AG10803 (cell line): ENCODE measurements at regions not wholly inside any gene's neighbourhood (a gene's known extent, or its start where the extent isn't known, plus 50 kb on each side); places are given as distances from the start of the nearest gene placed in this dataset.
"Not testable (repeated sequence)": the region's sequence is repeated elsewhere in the genome, so short reads cannot be mapped to it uniquely, and the experiment has no call there.

ENCODE experiments used
- DNase-seq: peaks from one replicate; pipeline ENCODE4 v3.0.0; 2010; ENCODE audit warnings: low read depth
- H3K4me3 ChIP-seq: 2 replicates; pipeline ENCODE4 v1.5.1; 2011; ENCODE audit warnings: mild to moderate bottlenecking, low read length, control low read depth
- TF ChIP-seq, protein P1 (sequence below): conservative IDR thresholded peaks from 2 replicates; pipeline ENCODE4 v1.5.1; 2011; ENCODE audit warnings: mild to moderate bottlenecking, low read length, control low read depth, inconsistent platforms

DNA sequence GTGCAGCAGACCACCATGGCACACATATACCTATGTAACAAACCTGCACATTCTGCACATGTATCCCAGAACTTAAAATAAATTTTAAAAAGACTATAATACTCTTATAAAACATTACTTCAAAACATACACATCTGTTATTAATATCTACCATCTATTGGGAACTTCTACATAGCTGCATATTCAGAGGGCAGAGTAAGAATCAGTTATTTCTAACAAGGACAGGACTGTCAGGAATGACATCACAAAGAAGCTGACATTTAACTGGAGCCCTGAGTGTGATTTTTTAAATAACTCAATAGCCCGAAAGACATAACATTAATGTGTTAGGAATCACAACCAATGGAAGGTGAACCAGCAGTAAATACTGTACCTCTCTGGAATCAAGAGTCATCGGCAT is 276.7 kb upstream of the ECI2 start:
- no peak overlapping the region for H3K4me3 ChIP-seq
- DNase-seq = peak; percentile 30
- TF ChIP-seq, protein P1, sequence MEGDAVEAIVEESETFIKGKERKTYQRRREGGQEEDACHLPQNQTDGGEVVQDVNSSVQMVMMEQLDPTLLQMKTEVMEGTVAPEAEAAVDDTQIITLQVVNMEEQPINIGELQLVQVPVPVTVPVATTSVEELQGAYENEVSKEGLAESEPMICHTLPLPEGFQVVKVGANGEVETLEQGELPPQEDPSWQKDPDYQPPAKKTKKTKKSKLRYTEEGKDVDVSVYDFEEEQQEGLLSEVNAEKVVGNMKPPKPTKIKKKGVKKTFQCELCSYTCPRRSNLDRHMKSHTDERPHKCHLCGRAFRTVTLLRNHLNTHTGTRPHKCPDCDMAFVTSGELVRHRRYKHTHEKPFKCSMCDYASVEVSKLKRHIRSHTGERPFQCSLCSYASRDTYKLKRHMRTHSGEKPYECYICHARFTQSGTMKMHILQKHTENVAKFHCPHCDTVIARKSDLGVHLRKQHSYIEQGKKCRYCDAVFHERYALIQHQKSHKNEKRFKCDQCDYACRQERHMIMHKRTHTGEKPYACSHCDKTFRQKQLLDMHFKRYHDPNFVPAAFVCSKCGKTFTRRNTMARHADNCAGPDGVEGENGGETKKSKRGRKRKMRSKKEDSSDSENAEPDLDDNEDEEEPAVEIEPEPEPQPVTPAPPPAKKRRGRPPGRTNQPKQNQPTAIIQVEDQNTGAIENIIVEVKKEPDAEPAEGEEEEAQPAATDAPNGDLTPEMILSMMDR = no peak

DNA sequence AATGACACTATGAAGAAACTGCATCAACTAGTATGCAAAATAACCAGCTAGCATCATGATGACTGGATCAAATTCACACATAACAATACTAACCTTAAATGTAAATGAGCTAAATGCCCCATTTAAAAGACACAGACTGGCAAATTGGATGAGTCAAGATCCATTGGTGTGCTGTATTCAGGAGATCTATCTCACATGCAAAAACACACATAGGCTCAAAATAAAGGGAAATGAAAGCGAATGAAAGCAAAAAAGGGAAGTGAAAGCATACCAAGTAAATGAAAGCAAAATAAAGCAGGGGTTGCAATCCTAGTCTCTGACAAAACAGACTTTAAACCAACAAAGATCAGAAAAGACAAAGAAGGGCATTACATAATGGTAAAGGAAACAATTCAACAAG is 272.3 kb upstream of the ECI2 start:
- not testable (repeated sequence) for DNase-seq, H3K4me3 ChIP-seq

DNA sequence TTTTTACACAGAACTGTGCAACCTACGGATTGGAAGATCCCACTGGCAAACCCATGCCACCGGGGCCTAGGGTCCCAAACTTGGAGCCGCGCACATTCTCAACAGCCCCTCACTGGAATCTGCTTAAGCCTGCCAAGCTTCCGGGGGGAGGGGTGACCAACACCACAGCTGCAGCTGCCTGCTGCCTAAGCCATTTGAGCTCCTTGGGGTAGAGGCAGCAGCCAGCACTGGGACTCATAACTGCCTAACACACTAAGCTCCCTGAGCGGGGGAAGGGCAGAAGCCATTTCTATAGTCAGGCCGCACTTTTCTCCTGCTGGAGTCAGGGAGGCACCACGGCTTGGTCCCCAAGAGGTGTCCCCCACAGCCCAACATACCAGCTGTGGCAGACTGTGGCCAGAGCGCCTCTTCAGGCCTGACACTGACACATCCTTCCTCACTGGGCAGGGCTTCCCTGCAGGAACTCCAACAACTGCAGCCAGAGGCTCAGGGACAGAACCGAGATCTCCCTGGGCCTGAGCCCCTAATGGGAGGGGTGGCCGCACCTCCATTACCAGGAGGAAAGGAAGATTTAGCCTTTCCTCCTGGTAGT is 270.3 kb upstream of the ECI2 start:
- no peak for DNase-seq
- no peak overlapping the region for H3K4me3 ChIP-seq
- TF ChIP-seq, protein P1 = no peak

DNA sequence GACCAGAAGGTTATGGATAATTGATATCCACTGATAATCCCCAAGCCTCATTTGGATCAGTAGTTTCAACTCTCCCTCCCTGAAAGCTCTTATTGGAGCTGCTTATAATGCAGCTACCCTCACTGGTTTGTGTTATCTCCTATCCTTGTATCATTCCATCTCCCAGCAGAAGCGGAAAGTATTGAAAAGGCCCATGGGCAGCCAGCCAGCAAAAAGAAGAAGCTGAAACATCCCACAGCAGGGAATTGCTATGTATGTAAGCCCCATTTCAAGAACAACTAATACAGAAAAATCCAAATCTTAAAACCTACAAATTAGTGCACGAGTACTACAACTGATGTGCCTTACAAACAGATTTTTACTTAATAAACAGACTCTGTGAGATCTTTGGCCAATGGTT is 269.0 kb upstream of the ECI2 start:
- TF ChIP-seq, protein P1 = no peak
- no peak overlapping the region for H3K4me3 ChIP-seq
- DNase-seq = no peak

DNA sequence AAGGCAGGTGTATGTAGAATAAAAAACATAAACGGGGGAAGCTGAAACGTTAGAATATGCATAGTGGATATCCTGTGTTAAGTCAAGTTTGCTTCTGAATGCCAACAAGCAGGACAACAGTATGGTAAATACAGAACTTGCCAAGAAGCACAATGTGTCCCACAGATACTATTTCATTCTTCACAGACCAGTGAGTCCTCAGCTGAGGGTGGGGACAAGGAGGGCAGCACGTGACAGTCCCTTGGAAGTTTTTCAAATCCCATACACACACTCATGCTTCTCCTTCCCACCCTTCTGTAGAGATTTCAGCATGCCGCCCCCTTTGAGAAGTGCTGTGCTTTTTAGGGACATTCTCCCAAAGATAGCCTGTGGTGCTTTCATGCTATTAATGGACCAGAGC is 268.5 kb upstream of the ECI2 start:
- peak; percentile 20 for DNase-seq
- no peak overlapping the region for H3K4me3 ChIP-seq
- TF ChIP-seq, protein P1 = no peak

DNA sequence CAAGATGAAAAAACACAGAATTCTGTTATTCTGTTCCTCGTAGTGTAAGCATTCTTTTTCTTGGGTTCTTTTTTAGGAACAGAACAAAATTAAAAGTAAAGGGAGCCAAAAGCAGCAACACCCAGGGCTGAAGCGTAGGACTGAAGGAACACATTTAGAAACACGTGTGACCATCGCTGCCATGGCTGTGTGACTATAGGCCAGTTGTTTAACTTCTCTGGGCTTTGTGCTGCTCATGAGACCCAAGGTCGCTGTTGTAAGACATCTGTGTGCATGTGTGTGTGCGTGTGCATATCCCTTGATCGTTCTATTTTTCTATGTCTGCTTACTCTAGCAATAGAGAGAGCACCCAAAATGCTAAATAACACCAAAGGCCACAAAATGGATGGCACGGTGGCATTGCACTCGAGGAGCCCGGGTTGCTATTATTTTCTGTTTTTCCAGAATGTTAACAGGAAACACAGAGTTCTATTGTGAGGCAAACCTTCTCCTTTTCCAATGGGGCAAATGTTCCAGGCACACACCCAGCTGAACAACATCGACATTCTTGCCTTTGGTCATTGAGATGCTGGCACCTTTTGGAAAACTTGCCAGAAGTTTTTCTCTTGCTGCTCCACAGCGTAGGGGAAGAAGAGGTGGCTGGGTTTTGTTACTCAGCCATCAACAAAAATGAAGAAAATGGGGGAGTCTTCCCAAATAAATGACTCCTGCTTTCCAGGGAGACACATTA is 267.8 kb upstream of the ECI2 start:
- no peak for DNase-seq
- TF ChIP-seq, protein P1 = no peak
- no peak overlapping the region for H3K4me3 ChIP-seq

DNA sequence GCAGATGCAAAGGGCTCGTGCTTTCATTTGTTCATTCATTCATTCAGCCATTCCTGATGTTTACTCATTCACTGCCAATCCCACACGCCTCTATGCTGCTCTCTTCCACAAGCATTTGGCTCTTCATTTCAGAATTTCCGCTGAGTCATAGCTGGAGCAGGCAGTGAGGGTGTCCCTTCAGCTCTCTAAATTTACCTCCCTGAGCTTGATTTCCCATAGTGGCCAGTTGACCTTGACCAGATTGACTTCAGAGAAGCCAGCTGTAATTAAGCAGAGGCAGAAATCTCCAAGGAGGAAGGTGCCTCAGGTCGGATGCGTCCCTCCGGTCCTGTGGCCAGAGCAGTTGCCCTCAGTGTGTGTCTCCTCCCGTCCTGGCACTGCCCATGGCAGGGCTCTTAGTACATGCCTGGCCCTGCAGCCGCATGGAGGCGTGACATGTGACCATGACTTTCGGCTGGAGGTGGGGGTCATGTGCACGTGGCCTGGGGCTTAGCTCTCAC is 267.2 kb upstream of the ECI2 start:
- peak; percentile 84 for DNase-seq
- TF ChIP-seq, protein P1 = no peak
- no peak overlapping the region for H3K4me3 ChIP-seq
